ENCODE measurements at regions not wholly inside any gene's neighbourhood (a gene's known extent, or its start where the extent isn't known, plus 50 kb on each side); places are given as distances from the start of the nearest gene placed in this dataset.

GRCh38 chr1:94315552-94316116 lies 78.2 kb upstream of the ARHGAP29 start:
- TF ChIP-seq CTCF (IDR thresholded peaks at IDR 0.05; ENCODE audit: insufficient read depth, low read length) (no peak), POLR2AphosphoS5 (IDR thresholded peaks at IDR 0.05; ENCODE audit: low read depth) (no peak), SPI1 (IDR thresholded peaks at IDR 0.05; ENCODE audit: borderline replicate concordance, low read depth) (no peak)

Measured in HL-60 (cell line).